ENCODE measurements at regions not wholly inside any gene's neighbourhood (a gene's known extent, or its start where the extent isn't known, plus 50 kb on each side); places are given as distances from the start of the nearest gene placed in this dataset.

- no peak for DNase-seq (ENCODE audit: low read depth)
Observed at GRCh38 chr6:14974792-14975470, 270.9 kb upstream of the JARID2 start.

GRCh38 chr6:14975471-14975817 lies 270.4 kb upstream of the JARID2 start:
- DNase-seq (ENCODE audit: low read depth), result no peak

DNA sequence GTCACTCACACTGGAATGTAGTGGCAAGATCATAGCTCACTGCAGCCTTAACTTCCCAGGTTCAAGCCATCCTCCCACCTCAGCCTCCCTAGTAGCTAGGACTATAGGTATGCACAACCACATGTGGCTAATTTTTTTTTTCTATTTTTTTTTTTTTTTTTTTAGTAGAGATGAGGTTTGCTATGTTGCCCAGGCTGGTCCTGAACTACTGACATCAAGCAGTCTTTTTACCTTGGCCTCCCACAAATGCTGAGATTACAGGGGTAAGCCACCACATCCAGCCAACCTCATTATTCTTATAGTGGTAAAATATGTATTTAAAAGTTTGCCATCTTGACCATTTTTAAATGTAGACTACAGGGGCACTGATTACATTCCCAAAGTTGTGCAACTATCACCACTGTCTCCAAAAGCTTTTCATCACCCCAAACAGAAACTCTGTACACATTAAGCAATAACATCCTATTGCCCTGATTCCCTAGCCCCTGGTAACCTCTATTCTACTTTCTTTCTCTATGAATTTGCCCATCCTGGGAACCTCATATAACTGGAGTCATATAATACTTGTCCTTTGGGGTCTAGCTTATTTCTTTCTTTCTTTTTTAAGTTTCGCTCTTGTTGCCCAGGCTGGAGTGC lies 268.0 kb upstream of the JARID2 start:
- no peak for DNase-seq (ENCODE audit: low read depth)

GRCh38 chr6:14981960-14982359 lies 263.9 kb upstream of the JARID2 start:
- DNase-seq (ENCODE audit: low read depth), result no peak

GRCh38 chr6:14983599-14984518 lies 262.0 kb upstream of the JARID2 start:
- DNase-seq (ENCODE audit: low read depth), result no peak

DNA sequence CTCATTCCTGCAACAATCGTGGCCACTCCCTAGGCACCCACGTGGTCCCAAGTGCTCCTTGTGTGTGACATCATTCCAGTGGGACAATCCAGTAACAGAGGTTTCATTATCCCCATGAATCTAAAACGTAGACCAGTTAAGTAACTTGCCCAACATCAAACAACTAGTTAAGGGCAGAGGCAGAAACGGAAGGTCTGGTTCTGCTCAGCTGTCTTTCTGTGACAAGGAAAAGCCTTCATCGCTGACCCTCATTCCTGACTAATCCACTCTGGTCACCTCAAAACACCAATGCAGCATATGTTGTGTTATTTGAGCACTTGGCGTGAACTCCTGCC lies 261.4 kb upstream of the JARID2 start:
- peak; percentile 26 for DNase-seq (ENCODE audit: low read depth)

GRCh38 chr6:14985366-14985765 lies 260.5 kb upstream of the JARID2 start:
- no peak for DNase-seq (ENCODE audit: low read depth)

GRCh38 chr6:14986370-14986769 lies 259.5 kb upstream of the JARID2 start:
- no peak for DNase-seq (ENCODE audit: low read depth)

DNA sequence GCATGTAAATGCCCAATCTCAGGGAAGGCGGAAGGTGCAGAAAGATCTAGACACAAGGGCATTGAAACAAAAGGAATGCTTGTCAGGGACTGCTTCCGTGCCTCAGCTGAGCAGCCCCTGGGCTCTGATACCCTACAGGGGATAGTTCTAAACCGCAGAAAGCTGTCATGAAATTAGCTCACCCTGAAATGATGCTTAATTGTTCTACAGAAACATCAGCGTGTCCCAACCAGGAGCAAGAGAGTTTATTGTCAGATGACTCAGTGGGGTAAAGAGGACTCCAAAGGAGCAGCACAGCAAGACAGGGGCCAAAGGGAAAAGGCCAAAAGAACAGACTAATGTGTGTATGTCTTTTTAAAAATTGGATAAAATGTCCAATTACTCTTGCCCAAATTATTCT lies 258.4 kb upstream of the JARID2 start:
- DNase-seq (ENCODE audit: low read depth), result no peak

GRCh38 chr6:14992382-14992781 lies 253.5 kb upstream of the JARID2 start:
- DNase-seq (ENCODE audit: low read depth), result no peak

- DNase-seq (ENCODE audit: low read depth), result no peak
Observed at GRCh38 chr6:14995208-14995607, 250.7 kb upstream of the JARID2 start.

DNA sequence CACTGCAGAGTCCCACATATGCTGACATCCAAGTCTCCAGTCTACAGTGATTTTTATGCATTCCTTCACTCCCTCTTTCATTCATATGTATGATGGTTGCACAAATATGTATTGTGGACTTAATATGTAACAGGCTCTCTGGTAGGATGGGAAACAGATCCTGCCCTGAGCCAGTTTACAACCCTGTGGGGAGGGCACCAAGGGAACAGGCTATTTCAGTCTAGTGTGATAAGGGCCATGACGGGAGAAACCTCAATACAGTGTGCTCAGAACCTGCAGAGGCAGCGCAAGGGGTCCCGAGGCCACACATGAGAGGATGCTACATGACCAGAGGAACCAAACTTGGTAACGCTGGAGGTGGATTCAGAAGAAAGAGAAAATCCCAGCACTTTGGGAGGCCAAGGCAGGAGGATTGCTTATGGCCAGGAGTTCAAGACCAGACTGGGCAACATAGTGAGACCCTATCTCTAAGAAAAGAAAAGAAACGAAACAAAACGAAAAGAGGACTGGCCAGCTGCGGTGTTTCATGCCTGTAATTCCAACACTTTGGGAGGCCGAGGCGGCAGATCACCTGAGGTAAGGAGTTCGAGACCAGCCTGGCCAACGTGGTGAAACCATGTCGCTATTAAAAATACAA lies 249.8 kb upstream of the JARID2 start:
- DNase-seq (ENCODE audit: low read depth), result no peak

DNA sequence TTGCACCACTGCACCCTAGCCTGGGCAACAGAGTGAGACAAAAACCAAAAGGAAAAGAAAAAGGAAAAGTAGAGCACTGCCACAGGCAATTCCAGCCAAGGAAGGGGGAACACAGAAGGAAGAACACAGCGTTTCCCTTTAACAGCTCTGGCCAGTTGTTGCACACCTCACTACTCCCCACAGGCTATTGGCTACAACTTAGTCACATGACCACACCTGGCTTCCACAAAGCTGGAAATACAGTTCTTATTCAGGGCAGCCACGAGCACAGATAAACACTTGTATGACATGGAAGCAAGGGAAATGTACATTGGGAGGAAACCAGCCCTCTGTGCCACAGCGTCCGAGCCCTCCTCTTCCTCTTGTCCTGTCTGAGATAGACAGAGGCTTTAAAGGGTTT lies 249.0 kb upstream of the JARID2 start:
- DNase-seq (ENCODE audit: low read depth), result no peak

GRCh38 chr6:14997507-14997906 lies 248.4 kb upstream of the JARID2 start:
- no peak for DNase-seq (ENCODE audit: low read depth)

DNA sequence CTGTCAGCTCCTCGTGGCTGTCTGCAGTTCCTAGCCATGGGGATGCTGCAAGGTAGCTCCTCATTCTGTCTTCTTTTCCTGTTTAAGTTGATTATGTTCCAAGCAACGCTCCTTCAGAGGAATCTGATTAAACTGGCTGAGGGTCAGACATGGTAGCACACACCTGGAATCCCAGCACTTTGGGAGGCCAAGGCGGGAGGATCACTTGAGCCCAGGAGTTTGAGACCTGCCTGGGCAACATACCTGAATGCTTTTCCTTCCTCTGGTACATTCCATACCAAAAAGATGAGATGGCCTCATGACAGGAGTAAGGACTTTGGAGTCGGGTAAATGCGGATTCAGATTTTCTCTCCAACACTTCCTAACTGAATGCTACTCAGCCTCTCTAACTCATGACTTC lies 246.8 kb upstream of the JARID2 start:
- DNase-seq (ENCODE audit: low read depth), result no peak

DNA sequence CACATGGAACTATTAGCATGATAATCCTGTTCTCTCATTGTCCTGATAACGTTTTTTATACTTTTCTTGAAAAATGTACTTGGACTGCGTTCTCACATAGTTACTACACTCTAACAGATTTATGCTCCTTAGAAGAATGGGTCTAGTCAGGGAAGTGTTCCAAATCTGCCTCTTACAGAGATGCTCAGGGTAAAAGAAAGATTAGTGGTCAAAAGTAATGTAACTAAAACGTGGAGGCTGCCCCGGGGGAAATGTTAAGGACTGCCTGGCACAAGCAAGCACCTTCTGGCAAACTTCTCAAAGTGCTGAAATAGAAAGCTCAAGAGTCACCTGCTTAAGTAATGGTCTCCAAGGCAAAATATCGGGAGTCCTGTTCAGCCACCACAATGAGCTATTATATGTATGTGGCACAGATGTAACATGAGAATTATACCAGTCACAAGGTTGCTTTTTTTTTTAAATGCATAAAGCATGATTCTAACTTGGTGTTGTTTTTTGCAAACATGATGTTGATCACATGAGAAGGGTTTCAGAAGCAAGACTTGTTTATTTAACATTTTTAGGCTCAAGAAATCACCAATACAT lies 244.5 kb upstream of the JARID2 start:
- DNase-seq (ENCODE audit: low read depth), result no peak

DNA sequence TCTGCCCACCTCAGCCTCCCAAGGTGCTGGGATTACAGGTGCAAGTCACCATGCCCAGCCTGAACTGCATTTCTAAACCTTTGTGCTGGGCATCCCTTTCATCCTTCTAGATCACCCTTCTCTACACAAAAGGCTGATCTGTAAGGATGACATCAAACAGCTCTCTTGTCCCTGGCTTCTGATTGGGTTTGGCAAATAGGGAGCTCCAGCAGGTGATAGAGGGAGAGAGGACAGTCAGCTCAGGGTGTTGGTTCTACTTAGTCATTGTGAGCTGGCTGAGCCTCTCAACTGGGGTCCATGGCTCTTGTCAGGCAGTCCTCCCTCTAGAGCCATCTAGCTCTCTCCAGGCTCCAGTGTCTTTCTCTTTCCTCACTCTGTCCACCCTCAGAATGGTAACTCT lies 237.6 kb upstream of the JARID2 start:
- DNase-seq (ENCODE audit: low read depth), result no peak

DNA sequence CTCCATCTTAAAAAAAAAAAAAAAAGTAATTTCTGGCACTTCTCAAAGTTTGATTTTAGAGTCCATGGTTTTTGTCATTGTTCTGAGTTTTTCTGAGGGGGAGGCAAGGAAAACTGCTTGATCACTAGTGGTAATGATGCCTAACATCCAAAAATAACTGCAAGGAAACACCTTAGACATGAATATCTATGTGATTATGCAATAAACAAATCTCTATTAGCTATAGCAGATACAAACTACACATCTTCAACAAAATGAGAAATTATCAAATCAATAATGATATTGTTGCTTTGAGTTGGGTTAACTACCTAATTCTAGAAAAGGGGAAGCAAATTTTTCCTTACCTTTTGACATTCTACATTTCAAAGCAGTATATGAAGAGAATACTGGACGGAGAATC lies 230.9 kb upstream of the JARID2 start:
- DNase-seq (ENCODE audit: low read depth), result no peak

GRCh38 chr6:15016813-15017212 lies 229.1 kb upstream of the JARID2 start:
- DNase-seq (ENCODE audit: low read depth), result no peak

- no peak for DNase-seq (ENCODE audit: low read depth)
Observed at GRCh38 chr6:15017261-15017660, 228.6 kb upstream of the JARID2 start.

DNA sequence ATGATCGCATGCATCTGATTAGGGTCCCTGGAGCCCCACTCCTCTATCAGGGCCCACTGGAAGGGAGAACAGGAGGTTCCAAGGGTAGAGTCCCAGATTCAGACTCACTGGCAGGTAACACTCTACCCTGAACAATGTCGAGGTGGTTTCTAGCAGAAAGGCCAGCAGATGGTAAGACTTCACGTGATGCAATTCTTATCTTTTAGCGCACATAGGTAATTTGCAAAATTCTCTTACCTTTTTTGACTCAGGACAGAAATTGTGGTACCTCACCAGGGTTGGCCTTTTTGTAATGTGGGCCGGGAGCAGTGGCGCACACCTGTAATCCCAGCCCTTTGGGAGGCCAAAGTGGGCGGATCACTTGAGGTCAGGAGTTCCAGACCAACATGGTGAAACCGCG lies 228.1 kb upstream of the JARID2 start:
- no peak for DNase-seq (ENCODE audit: low read depth)

GRCh38 chr6:15020119-15020770 lies 225.6 kb upstream of the JARID2 start:
- DNase-seq (ENCODE audit: low read depth), result no peak
